ENCODE measurements at regions not wholly inside any gene's neighbourhood (a gene's known extent, or its start where the extent isn't known, plus 50 kb on each side); places are given as distances from the start of the nearest gene placed in this dataset.

DNA sequence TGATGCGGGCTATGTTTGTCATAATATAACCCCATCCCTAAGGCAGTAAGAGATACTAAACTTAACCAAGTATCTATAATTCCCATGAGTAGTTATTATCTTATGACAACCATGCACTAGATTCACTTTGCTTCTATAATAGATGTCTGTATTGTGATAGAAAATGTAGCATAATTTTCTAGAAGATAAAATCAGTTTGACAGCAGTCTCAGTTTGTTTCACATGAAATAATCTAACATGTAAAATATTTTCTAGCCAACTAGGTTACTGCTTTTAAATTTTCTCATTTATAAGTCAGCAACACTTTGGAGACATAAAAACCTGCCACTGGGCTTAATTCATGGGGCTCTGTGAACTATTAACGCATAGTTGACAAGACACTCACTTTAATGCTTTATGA is 1410.7 kb upstream of the ATXN8OS start:
- FAIRE-seq, result no peak
- no peaks in the 10 kb centered on the region for H4K20me1 ChIP-seq (ENCODE audit: insufficient read depth, low read length)

DNA sequence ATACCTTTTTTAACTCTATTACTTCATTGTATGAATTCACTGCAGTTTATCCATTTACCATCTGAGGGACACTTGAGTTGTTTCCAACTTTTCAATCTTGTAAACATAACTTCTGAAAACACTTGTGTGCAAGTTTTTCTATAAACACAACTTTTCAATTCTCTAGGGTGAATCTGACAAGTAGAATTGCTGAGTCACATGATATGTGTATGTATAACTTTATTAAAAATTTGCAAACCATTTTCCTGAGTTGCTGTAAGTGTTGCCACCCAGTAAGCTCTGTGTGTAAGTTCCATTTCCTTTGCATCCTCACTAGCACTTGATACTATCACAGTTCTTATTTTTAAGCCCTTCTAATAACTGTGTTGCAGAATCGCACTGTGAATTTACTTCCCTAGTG is 1415.6 kb upstream of the ATXN8OS start:
- no peaks in the 10 kb centered on the region for H3K79me2 ChIP-seq (ENCODE audit: insufficient read depth, low read length)
- no peaks in the 10 kb centered on the region for H3K36me3 ChIP-seq (ENCODE audit: insufficient read depth, low read length)
- no peak overlapping the region for H3K4me2 ChIP-seq (ENCODE audit: low read length)
- Mint-ChIP-seq H3K27ac (ENCODE audit: unreplicated experiment) (no peak overlapping the region), H3K9me3 (ENCODE audit: unreplicated experiment) (no peaks in the 10 kb centered on the region), H3K4me3 (ENCODE audit: unreplicated experiment) (no peak overlapping the region), H3K4me1 (ENCODE audit: low read depth, unreplicated experiment) (no peaks in the 10 kb centered on the region), H3K27me3 (ENCODE audit: low read depth, unreplicated experiment) (no peaks in the 10 kb centered on the region), H3K36me3 (ENCODE audit: low read depth, unreplicated experiment) (no peaks in the 10 kb centered on the region)
- no peak overlapping the region for H3K9ac ChIP-seq (ENCODE audit: low read length)
- H3K9me3 ChIP-seq (ENCODE audit: insufficient read depth, low read depth, low read length), result no peaks in the 10 kb centered on the region
- no peaks in the 10 kb centered on the region for H3K4me1 ChIP-seq (ENCODE audit: insufficient read depth, low read length)
- DNase-seq (ENCODE audit: low read depth) (no peak), FAIRE-seq (no peak)
- no peak for TF ChIP-seq EZH2 (IDR thresholded peaks at IDR 0.05; ENCODE audit: insufficient read depth, low read length)
- TF ChIP-seq, protein P1, sequence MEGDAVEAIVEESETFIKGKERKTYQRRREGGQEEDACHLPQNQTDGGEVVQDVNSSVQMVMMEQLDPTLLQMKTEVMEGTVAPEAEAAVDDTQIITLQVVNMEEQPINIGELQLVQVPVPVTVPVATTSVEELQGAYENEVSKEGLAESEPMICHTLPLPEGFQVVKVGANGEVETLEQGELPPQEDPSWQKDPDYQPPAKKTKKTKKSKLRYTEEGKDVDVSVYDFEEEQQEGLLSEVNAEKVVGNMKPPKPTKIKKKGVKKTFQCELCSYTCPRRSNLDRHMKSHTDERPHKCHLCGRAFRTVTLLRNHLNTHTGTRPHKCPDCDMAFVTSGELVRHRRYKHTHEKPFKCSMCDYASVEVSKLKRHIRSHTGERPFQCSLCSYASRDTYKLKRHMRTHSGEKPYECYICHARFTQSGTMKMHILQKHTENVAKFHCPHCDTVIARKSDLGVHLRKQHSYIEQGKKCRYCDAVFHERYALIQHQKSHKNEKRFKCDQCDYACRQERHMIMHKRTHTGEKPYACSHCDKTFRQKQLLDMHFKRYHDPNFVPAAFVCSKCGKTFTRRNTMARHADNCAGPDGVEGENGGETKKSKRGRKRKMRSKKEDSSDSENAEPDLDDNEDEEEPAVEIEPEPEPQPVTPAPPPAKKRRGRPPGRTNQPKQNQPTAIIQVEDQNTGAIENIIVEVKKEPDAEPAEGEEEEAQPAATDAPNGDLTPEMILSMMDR (IDR thresholded peaks at IDR 0.05; ENCODE audit: insufficient read depth, low read depth, low read length), result no peak
- H3K27ac ChIP-seq (ENCODE audit: low read depth, low read length), result no peak overlapping the region
- no peaks in the 10 kb centered on the region for H4K20me1 ChIP-seq (ENCODE audit: insufficient read depth, low read length)
- H2AFZ ChIP-seq (ENCODE audit: low read depth, low read length), result no peak overlapping the region
- no peaks in the 10 kb centered on the region for H3K27me3 ChIP-seq (ENCODE audit: insufficient read depth, low read length)
- no peak overlapping the region for H3K4me3 ChIP-seq (ENCODE audit: insufficient read depth, low read depth, low read length)

More for the DNA sequence above, 1410.7 kb upstream of the ATXN8OS start:
- no peaks in the 10 kb centered on the region for H3K4me1 ChIP-seq (ENCODE audit: insufficient read depth, low read length)
- no peaks in the 10 kb centered on the region for H3K9me3 Mint-ChIP-seq (ENCODE audit: unreplicated experiment)
- no peak overlapping the region for H3K4me3 Mint-ChIP-seq (ENCODE audit: unreplicated experiment)
- no peak overlapping the region for H3K4me3 ChIP-seq (ENCODE audit: insufficient read depth, low read depth, low read length)
- H3K27me3 ChIP-seq (ENCODE audit: insufficient read depth, low read length), result no peaks in the 10 kb centered on the region
- H3K4me2 ChIP-seq (ENCODE audit: low read length), result no peak overlapping the region
- H2AFZ ChIP-seq (ENCODE audit: low read depth, low read length), result no peak overlapping the region
- TF ChIP-seq EZH2 (IDR thresholded peaks at IDR 0.05; ENCODE audit: insufficient read depth, low read length), result no peak
- TF ChIP-seq, protein P1 (IDR thresholded peaks at IDR 0.05; ENCODE audit: insufficient read depth, low read depth, low read length), result no peak
- no peak overlapping the region for H3K27ac ChIP-seq (ENCODE audit: low read depth, low read length)
- no peak overlapping the region for H3K9ac ChIP-seq (ENCODE audit: low read length)
- H3K79me2 ChIP-seq (ENCODE audit: insufficient read depth, low read length), result no peaks in the 10 kb centered on the region
- H3K27ac Mint-ChIP-seq (ENCODE audit: unreplicated experiment), result no peak overlapping the region
- H3K27me3 Mint-ChIP-seq (ENCODE audit: low read depth, unreplicated experiment), result no peaks in the 10 kb centered on the region
- no peak for DNase-seq (ENCODE audit: low read depth)
- no peaks in the 10 kb centered on the region for H3K9me3 ChIP-seq (ENCODE audit: insufficient read depth, low read depth, low read length)
- H3K36me3 ChIP-seq (ENCODE audit: insufficient read depth, low read length), result no peaks in the 10 kb centered on the region
- H3K36me3 Mint-ChIP-seq (ENCODE audit: low read depth, unreplicated experiment), result no peaks in the 10 kb centered on the region
- peaks cover 6% of the 10 kb centered on the region for H3K4me1 Mint-ChIP-seq (ENCODE audit: low read depth, unreplicated experiment)

DNA sequence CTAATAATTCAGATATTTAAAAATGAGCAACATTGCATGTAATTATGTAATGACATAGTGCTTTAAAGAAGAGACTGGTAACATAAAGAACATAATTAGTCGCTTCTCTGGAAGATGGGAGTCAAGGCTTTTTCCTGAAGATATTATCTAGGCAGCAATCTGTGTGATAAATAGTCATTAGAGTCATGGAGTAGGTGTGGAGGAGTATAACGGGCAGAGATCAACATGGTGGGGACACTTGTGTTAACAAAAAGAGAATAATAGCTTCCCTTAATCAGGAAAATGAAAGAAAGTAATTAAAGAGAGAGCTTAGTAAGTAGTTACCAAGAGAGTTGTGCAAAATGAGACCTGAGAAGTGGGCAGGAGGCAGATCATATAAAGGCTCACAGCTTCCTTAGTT is 1417.1 kb upstream of the ATXN8OS start:
- DNase-seq (ENCODE audit: low read depth), result no peak
- Histone ChIP-seq H3K27me3 (ENCODE audit: insufficient read depth, low read length) (no peaks in the 10 kb centered on the region), H3K4me1 (ENCODE audit: insufficient read depth, low read length) (no peaks in the 10 kb centered on the region), H4K20me1 (ENCODE audit: insufficient read depth, low read length) (no peaks in the 10 kb centered on the region), H3K27ac (ENCODE audit: low read depth, low read length) (no peak overlapping the region), H3K4me2 (ENCODE audit: low read length) (no peak overlapping the region), H2AFZ (ENCODE audit: low read depth, low read length) (no peak overlapping the region), H3K79me2 (ENCODE audit: insufficient read depth, low read length) (no peaks in the 10 kb centered on the region), H3K36me3 (ENCODE audit: insufficient read depth, low read length) (no peaks in the 10 kb centered on the region), H3K9ac (ENCODE audit: low read length) (no peak overlapping the region), H3K9me3 (ENCODE audit: insufficient read depth, low read depth, low read length) (no peaks in the 10 kb centered on the region), H3K4me3 (ENCODE audit: insufficient read depth, low read depth, low read length) (no peak overlapping the region)
- H3K27ac Mint-ChIP-seq (ENCODE audit: unreplicated experiment), result no peak overlapping the region
- TF ChIP-seq EZH2 (IDR thresholded peaks at IDR 0.05; ENCODE audit: insufficient read depth, low read length), result no peak
- TF ChIP-seq, protein P1 (IDR thresholded peaks at IDR 0.05; ENCODE audit: insufficient read depth, low read depth, low read length), result no peak
- no peaks in the 10 kb centered on the region for H3K9me3 Mint-ChIP-seq (ENCODE audit: unreplicated experiment)
- no peaks in the 10 kb centered on the region for H3K36me3 Mint-ChIP-seq (ENCODE audit: low read depth, unreplicated experiment)
- no peaks in the 10 kb centered on the region for H3K27me3 Mint-ChIP-seq (ENCODE audit: low read depth, unreplicated experiment)
- H3K4me3 Mint-ChIP-seq (ENCODE audit: unreplicated experiment), result no peak overlapping the region
- FAIRE-seq, result no peak
- H3K4me1 Mint-ChIP-seq (ENCODE audit: low read depth, unreplicated experiment), result no peaks in the 10 kb centered on the region
